GM21447 (cell line): ENCODE measurements at regions not wholly inside any gene's neighbourhood (a gene's known extent, or its start where the extent isn't known, plus 50 kb on each side); places are given as distances from the start of the nearest gene placed in this dataset.
"Not testable (repeated sequence)": the region's sequence is repeated elsewhere in the genome, so short reads cannot be mapped to it uniquely, and the experiment has no call there.

Experiments used
- ATAC-seq: cut with Tn5 transposase; IDR thresholded peaks from one replicate; pipeline ENCODE4 v1.9.1; 2021; ENCODE audit not compliant: unreplicated experiment

DNA sequence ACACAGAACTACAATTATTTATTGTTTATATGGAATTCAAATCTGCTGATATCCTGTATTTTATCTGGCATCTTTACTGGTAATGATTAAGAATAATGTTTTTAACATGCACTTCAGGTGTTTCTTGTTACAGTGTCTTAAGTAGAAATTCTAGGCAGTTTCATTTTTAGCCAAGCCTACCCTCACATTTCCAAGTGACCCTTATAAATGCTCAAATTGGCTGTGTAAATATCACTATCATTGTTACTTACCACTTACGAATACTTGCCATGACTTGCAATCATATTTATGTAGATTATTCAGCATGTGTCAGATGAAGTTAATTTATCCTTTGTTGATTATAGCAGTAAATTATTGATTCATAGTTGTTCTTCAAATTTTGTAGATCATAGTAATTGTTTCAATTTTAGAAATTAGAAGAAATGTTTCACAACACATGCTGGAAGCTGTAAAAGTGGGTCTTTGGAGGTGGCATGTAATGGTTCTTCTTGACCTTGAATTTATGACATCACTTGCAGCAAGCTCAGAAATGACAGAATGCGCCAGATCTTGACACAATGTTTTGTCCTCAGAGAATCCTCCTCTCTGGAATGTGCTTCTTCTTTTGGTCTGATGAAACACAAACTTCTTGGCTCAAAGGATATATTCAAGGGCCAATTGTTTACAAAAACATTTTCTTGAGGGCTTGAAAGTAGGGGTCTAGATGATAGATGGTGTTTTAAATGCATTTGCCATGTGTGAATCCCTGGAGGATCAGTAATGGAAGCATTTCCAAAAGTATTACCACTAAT lies 471.8 kb downstream of the COL12A1 start:
- ATAC-seq, result no peak

DNA sequence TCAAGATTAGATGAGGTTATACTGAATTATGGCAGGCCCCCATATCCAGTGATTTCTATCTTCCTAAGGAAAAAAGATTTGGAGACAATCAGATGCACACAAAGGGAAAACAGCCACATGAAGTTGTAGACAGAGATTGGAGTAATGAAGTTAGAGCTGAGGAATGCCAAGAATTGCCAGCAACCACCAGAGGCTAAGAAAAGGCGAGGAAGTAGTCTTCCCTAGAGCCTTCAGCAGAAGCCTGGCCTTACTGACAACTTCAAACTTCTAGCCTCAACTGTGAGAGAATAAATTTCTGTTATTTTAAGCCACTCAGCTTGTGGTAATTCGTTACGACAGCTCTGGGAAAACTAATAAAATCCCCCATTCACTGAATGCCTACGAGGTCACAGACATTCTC lies 473.9 kb downstream of the COL12A1 start:
- no peak for ATAC-seq

GRCh38 chr6:74731204-74731603 lies 474.6 kb downstream of the COL12A1 start:
- no peak for ATAC-seq

DNA sequence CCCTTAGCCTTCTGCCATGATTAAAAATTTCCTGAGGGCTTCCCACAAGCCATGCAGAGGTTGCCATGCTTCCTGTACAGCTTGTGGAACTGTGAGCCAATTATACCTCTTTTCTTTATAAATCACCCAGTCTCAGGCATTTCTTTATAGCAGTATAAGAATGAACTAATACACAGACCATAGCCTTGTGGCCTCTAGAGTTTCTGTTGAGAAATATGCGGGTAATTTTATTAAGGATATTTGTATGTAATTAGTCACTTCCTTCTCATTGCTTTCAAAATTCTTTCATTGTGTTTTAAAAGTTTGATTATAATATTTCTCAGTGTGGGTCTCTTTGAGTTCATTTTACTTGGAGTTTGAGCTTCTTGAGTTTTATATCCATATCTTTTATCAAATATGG lies 484.9 kb downstream of the COL12A1 start:
- ATAC-seq, result no peak

DNA sequence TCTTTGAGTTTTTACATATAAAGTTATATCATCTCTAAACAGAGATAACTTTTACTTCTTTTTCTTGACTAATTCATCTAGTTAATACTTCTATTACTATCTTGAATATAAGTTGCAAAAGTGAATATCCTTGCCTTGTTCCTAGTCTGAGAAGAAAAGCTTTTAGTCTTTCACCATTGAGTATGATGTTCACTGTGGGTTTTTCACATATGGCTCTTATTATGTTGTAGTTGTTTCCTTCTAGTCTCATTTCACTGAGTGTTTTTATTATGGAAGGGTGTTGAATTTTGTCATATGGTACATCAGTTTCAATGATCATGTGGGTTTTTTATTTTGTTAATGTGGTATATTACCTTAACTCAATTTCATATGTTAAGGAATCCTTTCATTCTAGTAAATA lies 488.3 kb downstream of the COL12A1 start:
- ATAC-seq, result no peak

DNA sequence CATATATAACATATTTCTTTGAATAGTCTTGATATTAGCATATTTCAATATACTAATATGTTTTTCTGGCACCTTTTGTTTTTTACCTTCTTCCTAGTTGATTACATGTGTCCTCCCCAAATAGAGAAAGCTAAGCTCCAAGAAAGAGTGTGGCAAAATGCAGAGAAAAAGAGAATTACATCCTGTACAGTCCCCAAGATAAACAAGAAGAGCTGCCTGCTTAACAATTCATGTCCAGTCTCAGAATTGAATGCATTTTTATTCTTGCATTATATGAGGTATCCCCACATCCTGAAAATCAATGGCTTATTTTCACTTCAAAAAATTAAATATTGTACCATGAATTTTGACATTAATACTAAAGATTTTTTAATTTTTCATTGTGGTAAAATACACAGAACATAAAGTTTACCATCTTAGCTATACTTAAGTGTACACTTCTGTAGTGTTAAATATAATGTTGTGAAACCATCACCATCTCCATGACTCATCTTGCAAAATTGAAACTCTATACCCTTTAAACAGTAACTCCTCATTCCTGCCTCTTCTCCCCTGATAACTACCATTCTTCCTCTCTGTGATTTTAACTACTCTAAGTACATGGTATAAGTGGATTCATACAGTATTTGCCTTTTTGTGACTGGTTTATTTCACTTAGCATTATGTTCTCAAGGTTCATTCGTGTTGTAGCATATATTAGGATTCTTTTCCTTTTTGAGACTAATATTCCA lies 490.3 kb downstream of the COL12A1 start:
- ATAC-seq, result no peak

DNA sequence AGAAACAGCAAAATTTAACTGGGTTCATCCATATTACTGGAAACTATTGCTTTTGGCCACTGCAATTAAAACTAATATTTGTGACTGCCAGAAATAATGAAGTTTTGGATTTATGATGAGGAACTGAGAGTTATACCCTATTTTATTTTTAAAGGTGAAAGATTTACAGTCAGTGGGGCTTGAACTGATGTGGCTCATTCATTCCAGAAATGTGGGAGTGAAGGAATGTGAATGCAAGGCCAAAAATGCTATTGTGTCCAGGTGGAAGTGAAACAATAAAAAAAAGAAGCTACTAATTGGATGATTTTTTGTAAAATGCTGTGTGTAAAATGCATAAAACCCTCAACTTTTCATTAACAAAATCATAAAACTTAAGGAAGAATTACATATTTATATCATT lies 491.9 kb downstream of the COL12A1 start:
- no peak for ATAC-seq

- no peak for ATAC-seq
Observed at GRCh38 chr6:74705451-74705850, 500.4 kb downstream of the COL12A1 start.

DNA sequence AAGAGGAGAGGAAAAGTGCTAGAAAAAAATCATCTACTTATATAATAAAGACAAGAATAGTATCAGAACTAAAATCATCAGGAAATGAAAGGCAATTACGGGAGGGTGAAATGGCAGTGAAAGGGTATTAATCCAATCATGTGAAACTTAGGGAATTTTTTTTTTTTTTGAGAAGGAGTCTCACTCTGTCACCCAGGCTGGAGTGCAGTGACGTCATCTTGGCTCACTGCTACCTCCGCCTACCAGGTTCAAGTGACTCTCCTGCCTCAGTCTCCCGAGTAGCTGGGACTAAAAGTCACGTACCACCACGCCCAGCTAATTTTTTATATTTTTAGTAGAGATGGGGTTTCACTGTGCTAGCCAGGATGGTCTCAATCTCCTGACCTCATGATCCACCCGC lies 501.3 kb downstream of the COL12A1 start:
- ATAC-seq, result not testable (repeated sequence)

- ATAC-seq, result no peak
Observed at GRCh38 chr6:74690365-74690764, 515.5 kb downstream of the COL12A1 start.

- ATAC-seq, result no peak
Observed at GRCh38 chr6:74689601-74690000, 516.3 kb downstream of the COL12A1 start.

- no peak for ATAC-seq
Observed at GRCh38 chr6:74677463-74677862, 528.4 kb downstream of the COL12A1 start.

- no peak for ATAC-seq
Observed at GRCh38 chr6:74676906-74677305, 528.9 kb downstream of the COL12A1 start.

DNA sequence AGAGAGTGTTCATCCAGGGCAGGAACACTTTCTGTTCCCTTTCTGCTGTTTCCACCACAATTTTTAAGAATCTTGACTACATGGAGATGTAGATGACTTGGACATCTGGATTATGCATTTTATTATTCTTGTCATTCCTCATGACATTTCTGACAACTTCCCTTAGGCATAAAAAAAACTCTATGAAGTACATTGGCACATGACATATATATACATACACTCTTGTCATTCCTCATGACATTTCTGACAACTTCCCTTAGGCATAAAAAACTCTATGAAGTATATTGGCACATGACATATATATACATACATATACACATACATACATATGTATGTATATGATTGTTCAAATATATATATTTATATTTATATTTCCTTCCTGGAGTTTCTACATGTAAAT lies 531.5 kb downstream of the COL12A1 start:
- no peak for ATAC-seq

DNA sequence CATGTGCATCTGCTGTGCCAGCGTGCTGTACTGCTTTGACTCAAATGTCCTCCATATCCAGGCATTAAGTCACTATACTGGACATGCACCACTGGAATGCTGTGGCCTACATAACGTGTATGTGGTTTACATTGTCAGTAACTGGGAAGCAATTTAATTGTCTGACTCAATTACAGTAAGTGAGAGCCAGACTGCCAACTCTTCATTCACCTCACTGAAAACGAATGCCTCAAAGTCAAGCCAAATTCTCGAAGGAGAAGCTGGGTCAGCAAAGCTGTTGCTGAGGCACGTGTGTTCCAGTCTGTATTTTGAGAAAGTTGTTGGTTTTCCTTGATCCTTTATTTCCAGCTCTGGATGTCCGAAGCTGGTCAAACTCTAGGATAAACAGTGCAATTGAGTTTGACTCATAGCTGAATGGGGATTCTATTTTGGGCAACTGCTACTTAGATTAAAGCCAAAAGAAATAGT lies 534.3 kb downstream of the COL12A1 start:
- no peak for ATAC-seq

DNA sequence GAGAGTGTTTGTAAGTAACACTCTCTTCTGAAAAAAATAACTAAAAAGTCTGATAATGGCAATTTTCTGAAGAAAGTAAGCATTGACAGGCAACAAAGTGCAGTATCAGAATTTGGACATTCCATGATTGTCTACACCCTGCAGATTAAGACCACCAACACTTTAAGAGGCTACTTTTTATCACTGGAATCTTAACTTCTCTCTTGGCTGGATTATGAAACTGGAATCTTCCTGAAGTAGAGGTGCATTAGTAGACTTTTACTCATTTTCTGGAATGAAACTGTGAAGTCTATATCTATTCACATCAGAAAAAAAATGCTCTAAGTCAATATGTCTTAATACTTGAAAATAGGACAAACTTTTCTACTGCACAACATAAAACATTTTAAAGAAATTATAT lies 547.5 kb downstream of the COL12A1 start:
- no peak for ATAC-seq

DNA sequence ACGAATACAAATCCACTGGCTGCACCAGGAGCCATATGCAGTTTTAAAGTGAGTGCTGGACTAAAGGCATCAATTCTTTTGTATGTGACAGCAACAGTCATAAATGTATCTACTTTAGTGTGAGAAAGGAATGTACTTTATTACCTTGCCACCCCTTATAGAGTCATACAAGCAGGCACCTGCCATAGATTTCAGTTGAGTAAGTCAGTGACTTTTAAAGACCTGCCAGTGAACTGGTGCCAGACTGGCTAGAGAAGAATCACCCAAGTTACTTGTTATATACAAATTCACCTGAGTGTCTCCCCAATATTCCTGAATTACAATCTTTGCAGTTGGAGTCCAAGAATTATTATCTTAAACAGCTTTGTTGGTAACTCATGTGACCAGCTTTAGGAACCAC lies 547.9 kb downstream of the COL12A1 start:
- ATAC-seq, result no peak

DNA sequence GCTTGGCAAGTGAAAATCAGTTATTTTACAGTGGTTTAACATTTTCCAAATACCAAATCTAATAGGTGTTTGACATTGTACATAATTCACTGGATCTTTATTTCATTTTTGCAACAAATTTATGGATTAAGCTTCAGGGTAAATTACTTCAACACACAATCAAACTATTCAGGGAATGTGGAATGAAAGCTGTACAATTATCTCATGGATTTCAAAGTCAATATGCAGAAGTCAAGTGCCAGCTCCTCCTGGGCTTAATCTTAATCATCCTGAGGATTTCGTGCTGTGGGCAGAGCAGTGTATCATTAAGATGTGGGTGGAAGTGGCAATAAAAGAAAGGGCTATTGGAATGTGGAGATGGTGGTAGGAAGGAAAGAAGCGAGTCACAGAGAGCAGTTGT lies 548.8 kb downstream of the COL12A1 start:
- ATAC-seq, result no peak

- ATAC-seq, result no peak
Observed at GRCh38 chr6:74656453-74656852, 549.4 kb downstream of the COL12A1 start.

DNA sequence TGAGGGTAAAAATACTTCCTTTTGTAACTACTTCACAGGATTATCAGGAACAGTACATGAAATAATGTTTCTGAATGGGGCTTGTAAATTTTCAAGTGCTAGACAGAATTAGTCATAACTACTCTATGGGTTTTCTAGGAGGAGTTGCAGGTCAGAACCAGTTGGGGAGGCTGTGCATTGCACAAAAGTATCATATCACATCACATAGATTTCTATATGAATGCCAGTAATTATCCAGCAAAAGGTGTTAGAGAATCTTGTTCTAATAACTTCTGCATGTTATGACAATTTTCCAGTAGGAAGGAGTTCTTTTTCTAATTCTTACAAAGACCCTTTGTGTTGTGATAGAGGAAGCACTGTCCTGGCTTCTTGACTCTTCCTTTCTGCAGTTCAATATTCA lies 551.6 kb downstream of the COL12A1 start:
- no peak for ATAC-seq

GRCh38 chr6:74651948-74652842 lies 553.7 kb downstream of the COL12A1 start:
- ATAC-seq, result no peak
